IMR-90 (cell line): ENCODE measurements at regions not wholly inside any gene's neighbourhood (a gene's known extent, or its start where the extent isn't known, plus 50 kb on each side); places are given as distances from the start of the nearest gene placed in this dataset.

ENCODE experiments used
- ATAC-seq: fragments of 200-7000 bp; cut with Tn5 transposase; 2 replicates; pipeline ENCODE4 v1.9.1; 2020; ENCODE audit warnings: low read depth, mild to moderate bottlenecking, moderate library complexity
- BruUV-seq: library from RNA; stranded (reverse); fragments of 400-500 nt; replicated peaks from 2 replicates; lab custom pipeline; 2021; lab: Mats Ljungman, UMichigan
- CTCF ChIA-PET: fragments of 300-600 bp; formaldehyde crosslinking; extraction: SDS; loops from one replicate; lab custom pipeline; 2021; ENCODE audit warnings: antibody characterized with exemption; lab: Yijun Ruan, JAX
- POLR2A ChIA-PET: fragments of 300-600 bp; sonication (Branson Sonifier 250); formaldehyde crosslinking; loops from one replicate; lab custom pipeline; 2022; ENCODE audit warnings: antibody characterized with exemption; ENCODE audit not compliant: unreplicated experiment; lab: Charles Lee
- DNase-seq: peaks from one replicate; pipeline ENCODE4 v3.0.0; 2013
- H2AFZ ChIP-seq: replicated peaks from 2 replicates; pipeline ENCODE3; 2013; ENCODE audit warnings: low read length, mild to moderate bottlenecking; ENCODE audit not compliant: poor library complexity
- H2AK5ac ChIP-seq: 2 replicates; pipeline ENCODE4 v1.6.1; 2013; ENCODE audit warnings: low read depth, low read length, inconsistent platforms
- H2AK9ac ChIP-seq: replicated peaks from 2 replicates; pipeline ENCODE3; 2013; ENCODE audit warnings: mild to moderate bottlenecking, low read depth, low read length, moderate library complexity; ENCODE audit not compliant: poor library complexity
- H2BK120ac ChIP-seq: 2 replicates; pipeline ENCODE4 v1.6.1; 2013; ENCODE audit warnings: low read depth, low read length, inconsistent platforms
- H2BK15ac ChIP-seq: 3 replicates; pipeline ENCODE4 v1.6.1; 2013; ENCODE audit warnings: low read depth, low read length, inconsistent platforms
- H2BK20ac ChIP-seq: 2 replicates; pipeline ENCODE4 v1.6.1; 2013; ENCODE audit warnings: low read depth, mild to moderate bottlenecking, inconsistent platforms, low read length, moderate library complexity
- H2BK5ac ChIP-seq: 2 replicates; pipeline ENCODE4 v1.6.1; 2013; ENCODE audit warnings: mild to moderate bottlenecking, low read depth, low read length, inconsistent platforms; ENCODE audit not compliant: poor library complexity, severe bottlenecking
- H3K14ac ChIP-seq: replicated peaks from 2 replicates; pipeline ENCODE4 v1.6.1; 2013; ENCODE audit warnings: low read depth, low read length, inconsistent platforms
- H3K18ac ChIP-seq: 2 replicates; pipeline ENCODE4 v1.6.1; 2013; ENCODE audit warnings: low read depth, low read length, control low read depth
- H3K23ac ChIP-seq: 2 replicates; pipeline ENCODE4 v1.6.1; 2013; ENCODE audit warnings: low read depth, low read length, inconsistent platforms
- H3K27ac ChIP-seq: 2 replicates; pipeline ENCODE4 v1.5.1; 2013; ENCODE audit warnings: mild to moderate bottlenecking, control low read depth, low read length; ENCODE audit not compliant: insufficient read depth
- H3K27me3 ChIP-seq: 2 replicates; pipeline ENCODE4 v1.6.1; 2013; ENCODE audit warnings: low read length; ENCODE audit not compliant: control insufficient read depth, insufficient read depth
- H3K36me3 ChIP-seq: 2 replicates; pipeline ENCODE4 v1.6.1; 2013; ENCODE audit warnings: low read length, mixed read lengths; ENCODE audit not compliant: control insufficient read depth, insufficient read depth
- H3K4ac ChIP-seq: 2 replicates; pipeline ENCODE4 v1.6.1; 2013; ENCODE audit warnings: low read depth, low read length, inconsistent platforms
- H3K4me1 ChIP-seq: 2 replicates; pipeline ENCODE4 v1.6.1; 2013; ENCODE audit warnings: low read length, mixed read lengths; ENCODE audit not compliant: control insufficient read depth, insufficient read depth
- H3K4me2 ChIP-seq: 2 replicates; pipeline ENCODE4 v1.6.1; 2013; ENCODE audit warnings: low read depth, mild to moderate bottlenecking, control low read depth, low read length, moderate library complexity
- H3K4me3 ChIP-seq: 2 replicates; pipeline ENCODE4 v1.5.1; 2013; ENCODE audit warnings: low read depth, mild to moderate bottlenecking, control low read depth, low read length, moderate library complexity; ENCODE audit not compliant: insufficient read depth
- H3K56ac ChIP-seq: 2 replicates; pipeline ENCODE4 v1.6.1; 2013; ENCODE audit warnings: low read length, inconsistent platforms; ENCODE audit not compliant: insufficient read depth; ENCODE audit errors: extremely low read depth
- H3K79me1 ChIP-seq, 2 experiments: 2 replicates each; pipeline ENCODE4 v1.6.1; 2013; ENCODE audit warnings: low read length in 2 of 2, inconsistent platforms in 1 of 2, low read depth in 1 of 2
- H3K9ac ChIP-seq: 2 replicates; pipeline ENCODE4 v1.6.1; 2013; ENCODE audit warnings: low read depth, low read length, control low read depth
- H3K9me1 ChIP-seq: 2 replicates; pipeline ENCODE4 v1.6.1; 2013; ENCODE audit warnings: low read length, inconsistent platforms; ENCODE audit not compliant: insufficient read depth
- H3K9me3 ChIP-seq: 2 replicates; pipeline ENCODE4 v1.6.1; 2013; ENCODE audit warnings: low read length; ENCODE audit not compliant: control insufficient read depth, insufficient read depth
- H4K20me1 ChIP-seq: 2 replicates; pipeline ENCODE4 v1.6.1; 2013; ENCODE audit warnings: low read length, inconsistent platforms; ENCODE audit not compliant: insufficient read depth
- H4K5ac ChIP-seq: 2 replicates; pipeline ENCODE4 v1.6.1; 2013; ENCODE audit warnings: mild to moderate bottlenecking, low read depth, low read length, control low read depth
- H4K8ac ChIP-seq, 2 experiments: 2 replicates each; pipeline ENCODE4 v1.6.1; 2013; ENCODE audit warnings: low read depth in 2 of 2, low read length in 2 of 2, control low read depth in 1 of 2, inconsistent platforms in 1 of 2
- H4K91ac ChIP-seq: 2 replicates; pipeline ENCODE4 v1.6.1; 2013; ENCODE audit warnings: low read depth, low read length, inconsistent platforms; ENCODE audit not compliant: insufficient read depth
- CEBPB ChIP-seq: IDR thresholded peaks from 2 replicates; pipeline ENCODE4 v1.6.1; 2012; ENCODE audit warnings: low read depth, low read length, improper control_type of control experiment
- FOS ChIP-seq: fragments of 150-350 bp; IDR thresholded peaks from 2 replicates; pipeline ENCODE4 v1.6.1; 2016; ENCODE audit warnings: low read depth, low read length
- MAFK ChIP-seq: IDR thresholded peaks from 2 replicates; pipeline ENCODE4 v1.6.1; 2012; ENCODE audit warnings: low read depth, low read length, improper control_type of control experiment
- WGBS, 2 experiments: methylation state at CpG; one replicate each; pipeline versions ENCODE4 v1.1.5 to v1.1.7; 2013; ENCODE audit warnings: missing lambda C conversion rate in 2 of 2; ENCODE audit not compliant: insufficient read length in 1 of 2; ENCODE audit errors: extremely low coverage in 2 of 2; 5-methylcytosine and 5-hydroxymethylcytosine counted together
- dilution Hi-C: fragments of 300-500 bp; cut with HindIII; formaldehyde crosslinking; loops from one replicate; pipeline ENCODE4 v1.14.3; 2018; ENCODE audit warnings: low sequenced_read_pairs; ENCODE audit not compliant: unreplicated experiment
- in situ Hi-C: fragments of 300-500 bp; cut with MboI; formaldehyde crosslinking; loops from 3 replicates; pipeline ENCODE4 v1.14.3; 2019; ENCODE audit warnings: low sequenced_read_pairs, inconsistent platforms, mixed read lengths
- intact Hi-C: fragments of 100-400 bp; cut with micrococcal nuclease; formaldehyde crosslinking; loops from 2 replicates; pipeline ENCODE4 v1.10.0; 2022

DNA sequence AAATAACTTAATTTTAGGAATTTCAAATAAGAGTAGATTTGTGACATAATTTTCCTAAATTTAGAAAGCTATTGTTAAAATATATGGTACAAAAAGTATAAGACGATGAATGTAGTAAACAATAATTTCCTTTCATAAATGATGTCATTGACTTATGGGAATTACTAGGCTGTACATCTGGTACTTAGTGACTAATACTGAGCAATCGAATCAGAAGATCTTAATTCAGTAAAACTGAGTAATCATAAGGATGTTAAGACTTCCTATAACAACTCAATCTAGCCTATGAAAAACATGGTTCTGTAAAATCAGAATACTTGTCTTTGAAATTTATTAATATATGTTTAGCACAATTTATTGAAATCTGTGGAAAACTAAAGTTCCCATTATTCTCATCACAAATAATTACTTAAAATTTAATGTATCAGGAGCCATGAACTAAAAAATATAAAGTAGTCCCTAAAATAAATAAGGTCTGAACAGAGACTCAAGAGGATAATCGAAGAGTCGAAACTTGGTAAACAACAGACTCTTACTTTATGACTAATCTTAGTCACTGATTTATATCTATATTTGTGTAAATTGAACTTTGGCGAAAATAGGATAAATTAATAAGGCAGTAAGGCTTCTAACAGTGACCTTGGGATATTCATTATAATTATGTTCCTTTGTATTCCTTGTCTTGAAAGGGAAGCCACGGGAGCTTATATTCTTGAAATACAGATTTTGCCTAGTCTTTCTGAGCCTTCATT lies 142.1 kb downstream of the HGF start:
- peak; percentile 34; the same call in 1 of the 2 replicates for TF ChIP-seq CEBPB
- no peak for TF ChIP-seq MAFK
- TF ChIP-seq FOS: peak; percentile 31; the same call in 1 of the 2 replicates

More for the DNA sequence above, 142.1 kb downstream of the HGF start:
- H2AFZ ChIP-seq: no peak overlapping the region
- peak overlapping the region; percentile 58; the same call in 1 of the 2 replicates for H2BK120ac ChIP-seq
- H3K4ac ChIP-seq: no peak overlapping the region
- peak overlapping the region; percentile 28; the same call in 1 of the 2 replicates for H2BK20ac ChIP-seq
- dilution Hi-C loops (no loop called here), intact Hi-C loops (no loop called here), in situ Hi-C loops (no loop called here)
- peak overlapping the region in 1 of 2 experiments; percentile 58; a peak in 1 of 4 replicates for H4K8ac ChIP-seq
- no peaks in the 10 kb centered on the region for H3K9me3 ChIP-seq
- peak overlapping the region; percentile 26; the same call in 1 of the 2 replicates for H3K27ac ChIP-seq
- no peak overlapping the region for H3K4me3 ChIP-seq
- H3K14ac ChIP-seq: no peak overlapping the region
- H2AK9ac ChIP-seq: no peak overlapping the region
- no peak overlapping the region for H4K5ac ChIP-seq
- H3K4me1 ChIP-seq: peaks cover 8% of the 10 kb centered on the region; the same call in 1 of the 2 replicates
- no peaks in the 10 kb centered on the region for H3K27me3 ChIP-seq
- H2AK5ac ChIP-seq: no peak overlapping the region
- no peaks in the 10 kb centered on the region for H3K36me3 ChIP-seq
- ATAC-seq: peak; percentile 55; the same call in 1 of the 2 replicates
- peak; percentile 93 for DNase-seq
- no peaks in the 10 kb centered on the region for H3K79me1 ChIP-seq
- peak overlapping the region; percentile 90 for H2BK5ac ChIP-seq
- H3K56ac ChIP-seq: no peak overlapping the region
- no TSS peak for BruUV-seq
- no peak overlapping the region for H3K18ac ChIP-seq
- H4K20me1 ChIP-seq: no peaks in the 10 kb centered on the region
- WGBS, 2 experiments: no CpG with 5 or more reads among the region's 6 CpGs
- peak overlapping the region; percentile 8; the same call in 1 of the 2 replicates for H4K91ac ChIP-seq
- 0 out of 3 replicates have a peak overlapping the region, but pooled peaks have one; percentile 24 for H2BK15ac ChIP-seq
- no peak overlapping the region; the same call in 1 of the 2 replicates for H3K23ac ChIP-seq
- no peak overlapping the region for H3K9ac ChIP-seq
- ChIA-PET POLR2A (no interaction called here), CTCF (no interaction called here)
- H3K9me1 ChIP-seq: no peaks in the 10 kb centered on the region
- H3K4me2 ChIP-seq: no peak overlapping the region
